ENCODE measurements at regions not wholly inside any gene's neighbourhood (a gene's known extent, or its start where the extent isn't known, plus 50 kb on each side); places are given as distances from the start of the nearest gene placed in this dataset.

DNA sequence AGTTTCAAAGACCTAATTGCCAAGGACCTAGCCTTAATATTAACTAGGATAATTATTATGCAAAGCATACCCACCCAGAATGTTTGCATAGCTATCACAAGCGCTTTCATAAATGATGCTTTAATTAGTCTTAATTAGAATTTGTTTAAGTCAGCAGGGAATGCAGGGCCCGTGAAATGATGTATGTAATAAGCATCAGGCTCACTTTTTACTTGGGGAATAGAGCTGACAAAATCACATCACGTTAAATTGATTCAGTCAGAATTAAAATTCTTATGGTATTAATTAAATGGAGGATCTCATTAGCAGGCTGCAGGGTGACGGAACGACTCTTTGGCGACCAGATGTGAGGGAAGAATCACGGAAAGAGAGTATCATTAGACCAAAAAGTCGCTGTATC lies 264.5 kb downstream of the GPD2 start:
- TF ChIP-seq CTCF (IDR thresholded peaks at IDR 0.05) (no peak), POLR2A (IDR thresholded peaks at IDR 0.05) (no peak)

Data from testis (tissue), 2 donors.